HG03175 (cell line): ENCODE measurements at regions not wholly inside any gene's neighbourhood (a gene's known extent, or its start where the extent isn't known, plus 50 kb on each side); places are given as distances from the start of the nearest gene placed in this dataset.

ENCODE experiments used
- ATAC-seq: cut with Tn5 transposase; IDR thresholded peaks from one replicate; pipeline ENCODE4 v1.9.1; 2021; ENCODE audit warnings: mild to moderate bottlenecking, moderate library complexity; ENCODE audit not compliant: unreplicated experiment

DNA sequence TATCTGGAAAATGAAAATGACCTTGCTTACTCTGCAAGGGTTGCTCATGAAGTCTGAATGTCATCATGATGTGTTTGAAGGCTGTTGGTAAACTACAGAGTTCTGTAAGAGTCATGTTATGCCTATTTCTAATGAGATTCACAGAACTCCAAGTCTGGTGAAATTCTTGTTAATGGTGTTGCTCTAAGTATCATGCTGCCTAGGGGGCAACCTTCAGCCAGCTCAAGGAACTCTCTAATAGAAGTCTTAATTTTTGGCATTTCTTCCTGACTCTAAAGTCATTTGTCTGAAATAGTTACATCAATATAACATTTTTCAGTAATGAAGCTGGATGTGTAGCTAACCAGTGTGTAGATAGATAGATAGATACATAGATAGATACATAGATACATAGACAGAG, 302.8 kb downstream of the FAT3 start:
- ATAC-seq: no peak

DNA sequence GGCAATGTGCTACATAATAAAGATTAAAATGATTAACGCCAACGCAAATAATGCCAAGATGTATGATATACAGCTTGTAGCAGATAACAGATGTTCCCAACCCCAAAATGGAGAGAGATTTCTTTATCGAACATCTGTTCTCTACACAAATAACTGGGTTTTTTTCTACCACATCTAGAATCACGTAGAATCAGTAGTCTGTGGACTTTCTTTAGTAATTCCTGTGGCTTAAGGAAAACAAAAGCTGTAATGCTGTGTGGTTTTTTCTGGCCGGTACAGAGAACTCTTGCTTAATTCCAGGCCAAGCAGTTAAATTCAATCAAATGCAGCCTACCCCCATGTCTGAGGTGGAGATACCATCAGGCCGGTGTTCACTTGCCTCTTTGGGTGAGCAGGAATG, 303.4 kb downstream of the FAT3 start:
- no peak for ATAC-seq

DNA sequence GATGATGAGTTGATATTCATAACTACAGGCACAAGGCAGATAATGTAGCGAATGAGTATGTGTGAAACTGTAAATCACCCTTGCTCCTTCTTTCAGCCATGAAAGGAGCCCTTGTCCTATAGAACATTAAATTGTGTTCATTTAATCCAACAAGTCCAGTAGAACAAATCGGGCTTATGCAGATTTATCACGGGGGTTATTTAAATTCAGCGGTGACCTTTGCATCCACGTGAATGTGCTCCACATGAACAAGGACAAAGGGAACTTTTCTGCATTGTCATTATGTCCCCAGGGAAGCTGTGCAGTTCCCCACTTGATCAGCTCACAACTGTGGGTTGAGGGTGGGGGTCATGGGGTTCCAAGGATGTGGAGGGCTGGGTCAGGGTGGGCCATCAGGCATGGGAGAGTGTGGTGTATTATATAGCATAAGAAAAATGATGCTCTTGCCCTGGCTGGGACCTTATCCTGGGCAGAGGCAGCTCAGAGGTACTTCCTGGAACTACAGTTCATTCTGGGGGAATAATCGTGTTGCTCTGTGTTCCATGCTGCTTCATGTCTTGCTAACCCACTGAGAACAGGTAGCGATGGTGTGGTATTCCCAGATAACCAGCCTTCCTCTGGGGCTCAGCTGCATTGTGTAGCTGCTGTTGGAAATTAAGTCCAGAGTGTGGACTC, 306.6 kb downstream of the FAT3 start:
- ATAC-seq: no peak

DNA sequence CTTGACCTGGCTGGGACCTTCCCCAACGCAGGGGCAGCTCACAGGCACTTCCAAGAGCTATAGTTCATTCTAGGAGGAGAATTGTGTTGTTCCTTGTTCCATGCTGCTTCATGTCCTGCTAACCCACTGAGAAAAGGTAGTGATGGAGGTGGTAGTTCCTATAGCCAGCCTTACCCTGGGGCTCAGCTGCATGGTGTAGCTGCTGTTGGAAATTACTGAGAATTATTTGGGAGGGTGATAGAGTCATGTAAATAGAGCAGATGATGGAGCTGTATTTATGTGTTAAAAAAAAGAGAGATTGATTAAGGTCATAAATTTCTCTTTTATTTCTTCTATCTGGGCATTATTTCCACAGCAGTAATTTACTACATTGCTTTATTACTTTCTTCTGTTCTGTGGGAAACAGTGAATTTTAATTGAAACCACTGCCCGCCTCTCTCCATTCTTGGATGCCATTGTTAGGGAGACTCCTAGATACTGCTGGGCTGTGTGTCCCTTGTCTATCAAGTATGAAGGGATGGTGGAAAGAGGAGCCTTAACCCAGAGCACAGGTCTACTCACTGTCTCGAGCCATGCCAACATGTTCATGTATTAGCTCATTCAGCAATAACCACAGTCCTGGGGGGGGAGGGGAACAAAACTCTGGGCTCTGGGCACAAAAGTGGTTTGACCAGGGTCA, 309.2 kb downstream of the FAT3 start:
- ATAC-seq: no peak

DNA sequence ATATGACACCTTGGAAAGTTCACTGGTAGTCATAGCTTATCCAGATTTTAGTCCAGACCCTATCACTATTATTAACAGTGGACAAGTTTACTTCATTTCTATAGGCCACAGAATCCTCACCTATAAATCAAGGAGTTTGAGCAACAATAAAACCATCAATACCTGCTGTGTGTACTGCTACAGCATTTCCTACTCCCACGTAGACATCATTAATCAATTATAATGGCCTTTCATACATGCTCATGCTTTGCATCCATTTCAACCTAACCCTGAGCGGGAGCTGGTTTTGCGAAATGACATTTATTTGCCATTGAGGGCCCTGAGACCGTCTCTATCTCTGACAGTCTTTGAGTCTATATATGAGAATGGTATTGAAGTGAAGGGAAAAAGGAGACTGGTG, 312.3 kb downstream of the FAT3 start:
- ATAC-seq: no peak

DNA sequence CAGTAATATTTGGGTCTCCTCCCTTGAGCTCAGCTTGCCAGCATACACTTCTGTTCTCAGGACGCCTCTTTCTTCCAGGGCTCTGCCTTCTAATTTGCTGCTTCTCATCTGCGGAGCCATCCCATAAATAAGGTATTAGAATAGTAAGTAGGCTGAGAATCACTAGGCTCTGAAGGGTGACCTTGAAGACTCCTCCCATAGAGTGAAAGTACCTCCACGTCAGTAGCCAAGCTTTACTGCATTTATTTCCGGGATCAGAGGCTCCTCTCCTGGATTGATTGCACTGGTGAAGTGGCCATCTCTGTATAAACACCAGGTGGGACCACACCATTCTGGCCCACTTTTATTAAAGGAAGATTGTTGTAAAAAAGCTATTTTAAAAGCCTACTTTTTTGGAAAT, 315.5 kb downstream of the FAT3 start:
- ATAC-seq: no peak

DNA sequence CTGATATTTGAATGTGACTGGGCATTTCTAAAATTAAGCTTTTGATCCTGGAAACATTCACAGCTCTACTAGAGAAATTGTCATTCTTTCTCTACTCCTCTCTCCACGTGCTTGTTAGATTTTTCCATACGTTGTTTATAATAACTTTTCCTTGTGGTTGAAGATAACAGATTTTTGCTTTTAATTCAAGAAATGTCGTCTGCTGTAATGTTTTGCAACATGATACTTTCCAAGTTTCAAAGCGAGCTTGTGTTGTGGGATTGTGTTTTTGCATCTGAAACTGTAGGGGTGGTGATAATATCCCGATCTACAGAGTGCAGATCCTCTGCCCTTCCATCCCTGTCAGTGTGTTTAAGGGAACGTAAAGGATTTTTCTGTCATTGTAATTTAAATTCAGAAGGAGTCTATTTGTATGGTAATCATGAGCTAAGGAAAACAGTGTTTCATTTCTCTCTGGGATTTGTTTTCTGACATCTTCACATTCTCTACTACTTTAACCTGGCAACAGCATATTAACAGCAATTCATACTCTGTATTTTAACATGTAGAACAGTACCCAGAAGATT, 321.4 kb downstream of the FAT3 start:
- ATAC-seq: no peak

DNA sequence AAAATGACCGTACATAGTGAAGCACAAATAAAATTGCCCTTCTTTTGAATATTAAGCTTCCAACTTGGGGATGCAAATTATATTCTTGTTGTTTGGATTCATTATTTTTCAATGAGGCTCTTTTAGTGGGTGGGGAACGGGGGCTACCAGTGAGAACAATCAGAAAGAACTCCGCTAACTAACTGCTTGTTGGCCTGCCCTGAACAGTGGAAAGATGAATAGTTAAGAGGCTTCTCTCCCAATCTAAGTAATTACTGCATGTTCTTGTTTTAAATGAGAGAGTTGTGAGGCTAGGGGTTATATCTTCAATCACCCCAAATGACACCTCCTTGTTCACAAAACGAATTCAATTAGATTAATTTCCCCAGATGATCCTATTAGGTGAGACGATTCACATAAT, 322.0 kb downstream of the FAT3 start:
- ATAC-seq: no peak

DNA sequence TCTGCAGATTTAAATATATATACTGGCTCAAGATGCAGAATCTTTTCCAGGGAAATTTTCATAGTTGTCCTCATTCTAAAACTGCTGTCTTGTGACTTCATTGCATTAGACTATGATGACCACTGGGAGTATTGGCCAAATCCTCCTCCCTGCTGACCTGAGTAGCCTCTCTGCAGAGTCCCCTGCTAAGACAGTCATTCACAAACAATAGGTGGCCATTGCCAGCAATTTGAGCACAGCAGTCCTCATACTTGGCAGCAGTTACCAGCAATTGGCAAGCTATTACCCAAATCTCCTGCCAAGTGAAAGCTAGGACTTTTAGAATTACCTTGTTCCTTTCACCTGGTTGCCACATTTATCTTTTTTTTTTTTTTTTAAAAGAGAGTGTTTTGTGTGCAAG, 325.8 kb downstream of the FAT3 start:
- no peak for ATAC-seq

DNA sequence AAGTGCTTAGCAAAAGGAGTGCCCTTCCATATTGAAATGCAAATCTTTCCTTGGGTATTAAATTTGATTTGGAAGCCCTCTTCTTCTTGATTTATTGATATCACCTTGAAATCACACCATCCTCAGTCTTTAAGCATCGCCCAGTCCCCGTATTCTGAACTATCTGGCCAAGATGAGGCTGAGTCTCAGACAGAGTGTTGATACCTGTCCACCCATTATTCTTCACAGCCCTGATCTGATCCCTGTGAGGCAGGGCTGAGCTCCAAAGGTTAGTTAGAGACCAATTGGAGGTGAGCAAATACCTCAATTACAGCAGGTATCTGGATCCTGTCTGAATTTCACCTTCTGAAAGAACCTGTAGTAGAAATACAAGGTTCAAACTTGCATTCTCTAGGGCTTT, 326.3 kb downstream of the FAT3 start:
- no peak for ATAC-seq

DNA sequence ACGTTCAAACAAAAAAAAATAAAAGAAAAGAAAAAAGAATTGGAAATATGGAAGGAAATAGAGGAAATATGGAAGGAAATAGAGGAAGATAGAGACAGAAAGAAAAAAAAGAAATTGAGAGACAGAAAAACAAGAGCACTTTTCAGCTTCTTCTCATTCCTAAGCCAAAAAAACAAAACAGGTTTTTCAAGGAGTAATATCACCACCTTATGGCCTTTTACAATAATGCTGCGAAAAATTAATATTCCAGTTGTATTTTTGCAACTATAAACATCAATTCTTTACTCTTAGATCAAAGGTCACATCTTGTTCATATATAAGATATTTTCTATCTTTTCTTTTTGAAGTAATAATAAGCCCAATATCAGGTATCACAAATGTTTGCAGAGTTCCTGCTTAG, 328.3 kb downstream of the FAT3 start:
- no peak for ATAC-seq

DNA sequence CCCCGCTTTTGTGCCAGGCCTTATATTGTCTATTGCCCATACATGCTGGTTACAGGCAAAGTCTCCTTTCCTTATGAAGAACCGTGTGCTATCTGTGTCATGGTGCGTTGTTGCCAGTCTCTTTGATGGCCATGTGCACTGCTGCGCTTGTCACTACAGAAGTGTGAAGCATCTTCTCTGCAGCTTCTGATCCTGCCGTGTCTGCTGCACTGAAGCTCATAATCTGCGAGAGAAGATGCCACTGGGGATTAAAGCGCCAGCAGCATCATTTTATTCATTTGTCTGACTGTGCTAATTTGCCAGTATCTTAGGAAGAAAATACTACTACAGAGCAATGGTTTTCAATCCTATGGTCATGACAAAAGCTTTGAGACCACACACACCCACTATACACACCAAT, 330.1 kb downstream of the FAT3 start:
- no peak for ATAC-seq

DNA sequence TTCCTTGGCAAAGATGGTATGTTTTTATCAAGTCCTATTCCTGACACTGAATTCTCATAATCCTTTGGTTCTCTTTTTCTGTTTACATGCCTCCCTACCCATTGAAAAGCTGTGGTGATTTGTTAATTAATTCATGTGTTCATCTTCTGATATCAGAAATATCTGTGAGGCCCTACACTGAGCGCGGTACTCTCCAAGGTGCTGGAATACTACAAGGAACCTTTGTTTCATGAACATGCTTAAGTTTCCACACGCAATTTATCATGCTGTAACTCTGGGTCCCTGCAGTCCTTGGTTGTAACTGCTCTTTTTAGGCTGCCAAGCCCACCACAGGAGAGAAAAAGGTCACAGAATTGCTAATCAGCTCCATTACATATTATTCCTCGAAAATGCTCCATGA, 331.8 kb downstream of the FAT3 start:
- no peak for ATAC-seq

DNA sequence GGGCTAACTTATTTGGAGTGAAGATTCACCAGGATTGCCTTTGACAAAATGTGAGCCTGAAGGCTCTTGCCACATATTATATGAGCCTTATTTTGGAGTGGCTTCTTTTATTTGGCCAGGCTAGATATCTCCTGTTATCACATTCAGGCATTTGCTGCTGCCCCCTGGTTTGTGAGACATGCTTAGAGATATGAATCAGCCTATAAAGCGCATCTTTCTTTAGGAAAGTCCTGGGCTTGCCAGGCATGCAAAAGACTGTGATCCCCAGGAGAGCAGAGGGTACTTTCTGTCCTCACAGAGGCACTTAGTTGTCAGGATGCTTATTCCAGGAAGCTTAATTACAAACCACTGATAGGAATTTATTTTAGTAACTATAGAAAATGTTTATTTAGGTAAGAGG, 333.3 kb downstream of the FAT3 start:
- ATAC-seq: no peak

DNA sequence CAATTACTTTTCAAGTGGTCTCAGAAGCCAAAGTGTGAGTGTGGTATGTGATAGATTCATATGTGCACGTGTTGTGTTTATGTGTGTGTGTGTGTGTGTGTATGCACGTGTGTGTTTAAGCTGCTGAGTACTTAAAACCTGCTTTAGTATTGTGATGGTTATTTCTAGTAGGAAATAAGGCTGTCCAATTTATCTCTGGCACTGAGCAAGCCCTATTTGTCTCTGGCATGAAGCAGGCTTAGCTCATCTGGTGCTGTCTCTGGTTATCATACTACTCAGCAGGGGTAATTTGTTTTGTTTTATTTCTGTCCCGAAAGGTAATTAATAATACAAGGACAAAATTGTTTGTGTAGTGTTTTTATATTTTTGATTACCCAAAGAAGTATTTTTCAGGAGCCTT, 333.7 kb downstream of the FAT3 start:
- no peak for ATAC-seq

DNA sequence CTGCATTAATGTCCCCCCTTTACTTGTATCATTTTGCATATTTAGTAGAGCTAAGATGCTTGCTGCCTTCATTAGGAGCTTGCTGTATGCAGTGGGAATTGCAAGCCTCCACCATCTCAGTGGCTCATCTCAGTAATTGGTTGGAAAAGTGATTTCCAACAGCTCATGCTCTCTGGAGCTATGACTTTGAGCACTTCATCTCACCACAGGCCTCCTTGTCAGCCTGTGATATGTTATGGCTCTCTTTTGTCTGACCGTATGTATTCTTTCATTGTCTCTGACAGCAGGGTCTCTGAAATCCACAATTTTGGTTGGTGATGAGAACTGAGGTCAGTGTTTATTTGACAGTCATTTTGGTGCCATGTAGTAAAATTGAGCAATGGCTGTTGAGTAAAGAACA, 345.1 kb downstream of the FAT3 start:
- no peak for ATAC-seq

DNA sequence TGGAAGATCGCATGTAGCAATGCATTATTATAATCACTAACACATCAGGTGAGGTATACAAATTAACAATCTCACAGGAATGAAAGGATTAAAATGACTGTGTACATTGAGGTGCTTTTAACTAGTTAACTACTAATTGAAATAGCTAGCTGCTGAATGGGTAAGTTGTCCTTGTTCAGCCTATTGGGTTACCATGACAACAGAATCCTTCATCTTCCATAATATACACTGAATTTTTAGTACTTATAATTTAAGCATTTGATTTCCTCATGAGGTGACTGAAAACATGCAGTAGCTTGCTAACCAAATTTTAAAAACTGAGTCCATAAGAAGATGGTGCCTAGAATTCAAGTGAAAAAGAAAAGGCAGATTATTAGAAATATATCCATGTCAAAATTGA, 347.9 kb downstream of the FAT3 start:
- no peak for ATAC-seq

DNA sequence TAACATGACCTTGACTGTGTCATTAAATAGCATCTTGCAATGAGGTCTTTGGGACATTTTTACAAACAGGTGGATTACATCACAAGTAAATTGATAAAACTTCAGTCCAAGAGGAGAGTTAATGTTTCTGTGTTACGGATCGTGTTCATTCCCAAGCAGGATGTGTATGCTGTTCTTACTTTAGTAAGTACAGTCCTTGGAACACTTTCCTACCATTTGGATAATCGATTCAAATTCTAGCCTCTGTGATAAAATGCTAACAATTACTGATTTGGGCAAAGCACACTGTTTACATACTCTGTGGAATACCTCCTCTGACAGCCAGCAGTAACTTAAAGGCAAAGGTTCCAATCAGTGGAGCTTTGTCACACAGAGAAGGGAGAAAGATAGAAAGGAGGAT, 351.7 kb downstream of the FAT3 start:
- no peak for ATAC-seq

DNA sequence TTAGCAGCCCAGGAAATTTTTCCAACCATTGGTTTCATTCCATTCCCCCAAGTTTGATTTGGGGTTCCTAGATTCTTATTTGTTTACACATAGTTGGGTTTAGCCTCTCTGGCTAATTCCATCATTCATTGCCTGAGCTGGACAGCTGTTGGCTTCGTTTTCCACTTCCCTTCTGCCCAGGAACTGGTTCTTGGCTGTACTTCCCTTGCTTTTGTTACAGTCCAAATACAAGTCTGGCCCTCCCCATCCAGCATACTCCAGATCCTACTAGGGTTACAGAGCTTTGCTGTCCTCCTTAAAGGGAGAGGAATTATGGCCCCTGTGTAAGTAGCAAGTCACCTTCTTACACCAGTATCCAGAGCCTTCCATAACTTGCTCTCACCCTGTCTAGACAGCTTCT, 356.3 kb downstream of the FAT3 start:
- ATAC-seq: no peak

DNA sequence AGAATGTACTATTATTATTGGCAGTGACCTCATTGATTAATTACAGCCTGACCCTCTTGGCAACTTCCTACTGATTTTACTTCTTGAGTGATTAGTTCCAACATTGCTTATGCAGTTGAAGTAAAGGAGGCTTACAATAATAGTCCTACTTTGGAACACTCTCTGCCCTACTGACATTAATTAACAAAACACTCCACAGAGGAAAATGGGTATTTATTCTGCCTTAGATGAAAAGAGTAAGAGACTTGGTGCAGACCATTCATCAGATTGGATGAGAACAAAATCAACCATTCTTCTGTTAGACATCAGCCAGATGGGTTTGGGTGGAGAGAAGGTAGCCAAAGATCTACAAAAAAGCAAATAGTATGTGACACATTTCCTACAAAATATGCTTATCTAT, 363.8 kb downstream of the FAT3 start:
- ATAC-seq: no peak

DNA sequence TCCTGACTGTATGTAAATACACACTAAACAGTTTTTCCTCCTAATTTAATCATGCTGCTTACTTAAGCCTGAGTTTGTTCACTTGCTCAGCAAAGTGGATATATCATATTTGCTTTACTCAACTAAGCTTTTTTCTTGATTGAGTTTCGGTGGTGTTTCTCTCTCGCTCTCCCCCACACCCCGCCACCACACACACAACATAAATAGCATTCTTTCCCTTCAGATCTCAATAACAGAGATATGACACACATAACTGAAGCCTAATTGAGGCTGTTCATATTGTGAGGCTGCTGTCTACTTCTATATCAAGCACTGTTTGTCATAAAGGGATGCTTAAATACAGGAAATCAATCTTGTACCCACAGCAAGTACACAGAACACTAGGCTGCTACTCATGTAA, 364.9 kb downstream of the FAT3 start:
- ATAC-seq: no peak

DNA sequence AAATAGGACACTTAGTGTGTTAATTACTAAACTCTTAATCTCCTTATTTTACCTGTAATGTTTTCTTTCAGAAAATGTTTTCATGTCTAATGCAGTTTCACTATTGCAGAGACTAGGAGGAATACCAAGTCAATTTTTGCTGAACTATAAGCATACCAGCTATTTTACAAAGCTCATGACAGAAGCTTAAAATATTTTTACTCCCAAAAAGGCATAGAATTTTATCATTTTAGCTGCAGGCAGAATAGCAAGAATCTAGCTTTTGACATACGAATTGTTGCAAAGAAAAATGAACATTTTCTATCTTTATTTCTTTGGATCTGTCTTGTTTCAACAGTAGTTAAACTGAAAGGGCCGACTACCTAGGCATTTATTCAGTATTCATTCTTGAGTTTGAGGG, 366.9 kb downstream of the FAT3 start:
- no peak for ATAC-seq

DNA sequence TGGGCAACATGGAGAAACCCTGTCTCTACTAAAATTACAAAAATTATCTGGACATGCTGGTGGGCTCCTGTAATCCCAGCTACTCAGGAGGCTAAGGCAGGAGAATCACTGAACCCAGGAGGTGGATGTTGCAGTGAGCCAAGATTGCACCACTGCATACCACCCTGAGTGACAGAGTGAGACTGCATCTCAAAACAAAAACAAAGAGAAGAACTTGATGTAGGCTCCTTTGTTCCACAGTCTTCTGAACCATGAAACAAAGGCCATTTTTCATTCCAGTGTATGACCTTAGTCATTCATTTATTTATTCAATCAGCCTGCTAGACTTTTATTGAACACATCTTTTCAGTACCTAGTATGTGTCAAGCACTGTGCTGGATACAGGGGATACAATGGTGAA, 369.6 kb downstream of the FAT3 start:
- no peak for ATAC-seq
